Stimulated activated CD8-positive, alpha-beta memory T cell treated with anti-CD3 and anti-CD28 coated beads, Interleukin-4, amount 100 ng/mL, for 24 hours (primary cell): ENCODE measurements at regions not wholly inside any gene's neighbourhood (a gene's known extent, or its start where the extent isn't known, plus 50 kb on each side); places are given as distances from the start of the nearest gene placed in this dataset.

Experiments used
- DNase-seq: peaks from one replicate; pipeline ENCODE4 v3.0.0-alpha.2; 2020; ENCODE audit warnings: low read depth

DNA sequence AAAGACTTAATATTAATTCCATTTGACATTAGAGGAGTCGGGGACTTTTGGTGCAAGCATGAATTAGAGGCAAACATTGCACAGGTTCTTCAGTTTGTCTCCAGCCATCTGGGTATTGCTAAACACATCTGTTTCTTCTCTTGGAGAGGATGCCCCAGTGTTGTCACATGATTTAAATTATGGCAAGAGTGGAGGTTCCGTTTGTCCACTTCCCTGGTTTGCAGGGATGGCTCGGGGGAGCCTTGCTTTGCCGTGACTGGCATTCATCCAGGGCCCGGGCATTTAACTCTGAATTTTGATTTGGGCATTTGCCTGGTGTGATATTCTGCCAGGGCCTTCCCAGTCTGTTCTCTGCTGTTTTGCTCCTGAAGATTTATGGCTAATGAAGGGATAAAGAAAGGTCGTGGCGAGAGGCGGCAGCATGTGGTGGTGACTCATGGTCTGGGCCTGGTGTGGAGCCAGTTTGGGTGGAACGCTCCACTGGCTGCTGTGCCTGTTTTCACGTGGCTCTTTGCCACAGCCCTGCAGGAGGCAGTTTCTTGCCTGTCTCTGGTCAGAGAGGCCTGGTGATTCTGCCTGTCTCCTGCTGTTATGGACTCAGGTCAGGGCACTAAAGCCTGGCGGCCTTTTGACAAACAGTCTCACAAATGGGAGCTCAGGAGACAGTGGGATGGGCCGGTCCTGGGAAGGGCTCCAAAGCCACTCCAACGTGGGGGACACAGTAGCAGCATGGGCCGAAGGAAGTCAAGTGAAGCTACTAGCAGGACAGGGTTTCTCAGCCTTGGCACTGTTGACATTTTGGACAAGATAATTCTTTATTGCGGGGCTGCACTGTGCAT is 99.4 kb upstream of the PGRMC2 start:
- no peak for DNase-seq

DNA sequence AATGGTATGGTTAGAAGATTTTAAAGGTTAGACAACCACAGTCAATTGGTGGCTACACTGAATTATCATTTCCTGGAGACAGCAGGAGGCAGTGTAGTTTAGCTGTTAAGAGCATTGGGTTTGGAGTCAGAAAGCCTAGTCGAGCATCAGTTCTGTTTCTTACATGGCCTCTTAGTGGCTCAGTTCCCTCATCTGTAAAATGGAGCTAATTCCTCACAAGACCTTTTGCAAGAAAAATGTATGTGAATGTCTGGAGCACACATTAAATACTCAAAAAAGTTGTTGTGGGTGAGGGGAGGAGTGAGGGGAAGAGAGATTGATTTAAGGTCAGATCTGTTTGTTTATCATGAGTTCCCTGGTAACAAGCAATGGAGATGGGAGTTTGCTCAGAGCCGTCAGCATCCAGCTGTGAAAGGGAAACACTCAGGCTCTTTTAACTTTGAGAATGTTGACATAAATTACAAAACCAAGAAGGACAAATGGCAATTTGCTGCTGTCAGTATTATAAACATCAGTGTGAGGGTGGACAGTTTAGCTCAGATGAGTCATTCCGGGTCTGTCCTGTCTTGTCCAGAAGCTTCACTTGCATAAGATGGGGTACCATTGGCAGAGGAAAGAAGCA is 98.2 kb upstream of the PGRMC2 start:
- no peak for DNase-seq

DNA sequence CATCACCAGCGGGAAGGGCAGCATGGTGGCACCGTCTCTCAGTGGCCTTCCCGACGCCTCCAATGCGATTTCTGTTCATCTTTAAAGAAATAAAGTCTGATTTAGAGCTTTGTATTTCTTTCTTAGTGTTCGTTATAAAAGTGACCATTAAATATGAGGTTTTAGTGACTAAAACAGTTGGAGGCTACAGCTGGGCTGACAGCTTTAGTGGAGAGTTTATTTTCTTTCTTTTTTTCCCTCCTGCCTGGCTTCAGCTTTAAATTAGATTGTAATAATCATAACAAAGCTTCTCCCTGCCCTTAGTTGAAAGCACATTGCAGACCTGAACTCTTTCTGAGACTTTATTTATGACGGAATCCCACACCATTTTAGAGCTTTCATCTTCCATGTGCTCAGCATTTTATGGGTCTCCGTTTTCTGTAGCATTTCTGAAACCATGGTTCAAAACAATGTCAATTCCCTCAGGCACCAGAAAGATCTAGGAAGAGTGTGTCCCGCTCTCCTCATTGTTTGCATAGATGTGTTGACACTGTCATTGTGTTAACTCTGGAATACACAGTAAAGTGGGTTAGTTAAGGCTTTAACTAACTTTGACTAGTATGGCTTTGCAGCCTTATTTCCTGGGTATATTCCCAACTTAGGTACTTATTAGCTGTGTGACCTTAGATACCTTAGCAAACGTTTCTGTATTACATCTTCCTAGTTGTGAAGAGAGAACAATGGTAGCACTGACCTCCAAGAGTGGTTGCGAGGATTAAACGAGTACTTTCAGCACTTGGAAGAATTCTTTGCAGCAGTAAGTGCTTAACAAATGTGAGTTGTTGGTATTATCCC is 97.4 kb upstream of the PGRMC2 start:
- DNase-seq, result no peak

DNA sequence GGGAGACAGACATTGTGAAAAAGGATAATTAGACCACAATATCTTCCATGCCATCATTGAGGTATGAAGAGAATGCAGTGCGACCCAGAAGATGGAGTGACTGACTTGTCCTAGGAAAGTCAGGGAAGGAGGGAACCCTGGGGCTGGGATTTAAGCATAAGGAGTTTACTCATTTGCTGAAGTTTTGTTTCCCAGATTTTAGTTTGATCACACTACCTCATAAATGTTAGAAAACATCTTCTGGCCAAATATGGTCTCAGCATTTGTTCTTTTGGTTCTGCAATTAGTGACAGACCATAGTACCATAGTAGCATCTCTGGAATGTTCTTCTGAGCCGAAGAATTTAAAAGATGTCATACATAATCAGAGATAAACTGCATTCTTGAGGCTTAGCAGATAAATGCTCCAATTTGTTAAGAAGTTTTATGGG is 96.5 kb upstream of the PGRMC2 start:
- no peak for DNase-seq

DNA sequence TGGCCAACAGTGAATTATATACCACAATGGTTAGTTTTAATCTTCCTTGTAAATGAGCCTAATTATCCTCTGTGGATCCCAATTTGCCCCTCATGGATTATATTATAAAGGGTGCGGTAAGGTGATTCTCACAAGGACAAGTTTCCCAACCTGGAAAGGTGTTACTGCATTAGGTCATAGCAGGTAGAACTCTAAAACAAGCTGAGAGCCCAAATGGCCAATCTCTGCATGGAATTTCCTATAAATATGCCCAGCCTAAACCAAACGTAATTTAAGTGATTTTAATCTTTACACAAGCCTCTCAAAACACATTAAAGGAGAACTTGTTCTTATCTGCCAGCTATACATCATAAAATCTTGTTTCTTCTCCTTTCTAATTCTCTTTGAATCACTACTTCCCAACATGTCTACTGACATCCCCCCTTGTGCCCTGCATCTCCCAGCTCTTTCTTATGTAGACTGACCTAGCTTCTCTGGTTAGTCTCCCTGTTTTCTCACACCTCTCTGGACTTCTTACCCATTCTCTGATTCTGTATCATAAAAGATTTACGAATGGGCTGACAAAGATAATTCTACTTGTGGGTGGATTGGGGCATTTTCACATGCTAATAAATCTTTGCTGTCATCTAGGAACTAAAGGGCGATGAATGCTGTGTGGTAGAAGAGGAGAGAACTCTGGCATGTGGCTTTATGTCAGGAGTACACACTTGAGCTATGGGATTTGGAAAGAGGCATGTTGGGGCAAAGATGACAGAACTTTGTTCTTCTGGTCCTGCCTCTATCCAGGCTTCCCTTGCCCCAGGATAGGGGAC is 94.3 kb upstream of the PGRMC2 start:
- DNase-seq, result no peak

DNA sequence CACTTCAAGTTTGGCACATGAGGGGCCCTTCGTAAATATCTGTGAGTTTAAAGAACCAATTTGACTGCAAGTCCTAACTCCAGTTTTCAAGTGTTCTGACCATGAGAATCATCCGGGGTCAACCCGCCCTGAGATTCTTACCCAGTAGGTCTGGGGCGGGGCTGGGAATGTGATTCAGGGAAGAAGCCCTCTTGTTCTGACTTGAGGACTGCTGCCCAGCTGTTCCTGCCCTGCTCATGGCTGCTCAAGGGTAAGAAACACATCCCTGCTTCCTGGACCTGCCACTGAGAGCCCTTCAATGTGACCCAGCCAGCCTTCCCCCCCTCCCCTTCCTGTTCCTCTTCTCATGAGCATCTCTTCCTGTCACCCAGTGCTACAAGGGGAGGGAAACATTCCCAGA is 92.7 kb upstream of the PGRMC2 start:
- no peak for DNase-seq

DNA sequence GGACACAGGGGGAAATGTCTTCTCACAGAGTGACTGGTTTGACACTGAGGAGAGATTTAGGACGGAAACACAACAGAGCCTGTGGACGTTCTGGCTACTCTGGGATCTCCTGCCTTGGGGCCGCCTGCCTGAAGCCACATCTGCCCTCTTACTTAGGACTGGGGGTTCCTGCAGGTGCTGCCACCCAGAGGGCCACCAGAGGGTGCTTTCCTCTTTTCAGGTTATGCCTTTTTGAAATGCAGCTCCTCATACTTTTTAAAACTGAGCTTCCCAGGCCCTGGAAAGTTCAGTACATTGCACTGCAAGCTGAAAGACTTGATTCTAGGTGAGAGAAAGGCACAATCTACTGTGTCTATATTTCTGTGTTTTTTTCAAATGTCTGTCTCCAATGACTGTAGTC is 92.2 kb upstream of the PGRMC2 start:
- no peak for DNase-seq

DNA sequence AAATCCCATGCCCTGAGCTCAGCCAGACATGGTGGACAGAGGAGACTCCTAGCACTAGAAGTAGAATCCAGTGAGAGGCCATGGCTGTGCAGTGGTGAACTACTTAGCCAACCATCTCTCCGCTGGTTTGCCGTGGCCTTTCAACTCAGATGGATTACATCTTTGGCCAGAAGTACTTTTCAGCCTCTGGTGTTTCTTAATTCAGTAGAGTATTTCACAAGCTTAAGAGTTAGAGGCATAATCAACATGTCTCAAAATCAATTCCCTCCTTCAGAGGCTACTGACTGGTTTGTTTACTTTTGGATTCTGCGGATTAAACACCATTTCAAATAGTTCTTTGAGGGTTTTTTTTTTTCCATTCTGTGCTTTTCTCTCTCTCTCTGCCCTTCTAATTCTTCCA is 91.1 kb upstream of the PGRMC2 start:
- DNase-seq, result no peak

DNA sequence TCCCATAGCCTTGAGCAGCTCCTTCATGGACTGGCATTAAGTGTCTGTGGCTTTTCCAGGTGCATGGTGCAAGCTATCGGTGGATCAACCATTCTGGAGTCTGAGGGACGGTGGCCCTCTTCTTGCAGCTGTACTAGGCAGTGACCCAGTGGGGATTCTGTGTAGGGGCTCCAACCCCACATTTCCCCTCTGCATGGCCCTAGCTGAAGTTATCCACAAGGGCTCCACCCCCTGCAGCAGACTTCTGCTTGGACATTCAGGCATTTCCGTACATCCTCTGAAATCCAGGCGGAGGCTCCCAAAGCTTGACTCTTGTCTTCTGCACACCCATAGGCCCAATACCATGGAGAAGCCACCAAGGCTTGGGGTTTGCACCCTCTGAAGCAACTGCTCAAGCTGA is 89.3 kb upstream of the PGRMC2 start:
- DNase-seq, result no peak

DNA sequence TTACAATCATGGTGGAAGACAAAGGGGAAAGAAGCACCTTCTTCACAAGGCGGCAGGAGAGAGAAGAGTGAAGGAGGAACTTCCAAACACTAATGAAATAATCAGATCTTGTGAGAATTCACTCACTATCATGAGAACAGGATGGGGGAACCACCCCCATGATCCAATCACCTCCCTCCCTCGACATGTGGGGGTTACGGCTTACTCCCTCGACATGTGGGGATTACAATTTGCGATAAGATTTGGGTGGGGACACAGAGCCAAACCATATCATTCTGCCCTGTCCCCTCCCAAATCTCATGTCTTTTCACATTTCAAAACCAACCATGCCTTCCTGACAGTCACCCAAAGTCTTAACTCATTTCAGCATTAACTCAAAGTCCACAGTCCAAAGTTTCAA is 88.7 kb upstream of the PGRMC2 start:
- no peak for DNase-seq

DNA sequence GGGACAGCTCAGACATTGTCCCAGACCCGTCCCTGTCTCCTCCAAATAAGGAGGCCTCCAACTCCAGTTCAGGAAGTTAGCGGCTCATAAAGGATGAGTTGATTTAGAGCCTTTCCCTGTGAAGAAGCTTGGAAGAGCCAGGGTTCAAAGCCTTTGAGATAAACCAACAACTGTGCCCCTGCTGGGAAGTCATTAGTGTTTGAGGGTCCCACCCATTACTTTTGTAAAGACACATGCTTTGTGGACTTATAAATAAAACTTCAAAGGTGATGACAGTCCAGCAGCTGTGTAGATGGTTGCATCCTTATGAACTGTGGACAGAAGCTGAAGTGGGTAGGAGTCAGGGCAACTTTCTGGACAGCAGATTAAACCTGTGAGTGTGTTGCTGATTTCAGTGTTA is 86.0 kb upstream of the PGRMC2 start:
- DNase-seq, result no peak

DNA sequence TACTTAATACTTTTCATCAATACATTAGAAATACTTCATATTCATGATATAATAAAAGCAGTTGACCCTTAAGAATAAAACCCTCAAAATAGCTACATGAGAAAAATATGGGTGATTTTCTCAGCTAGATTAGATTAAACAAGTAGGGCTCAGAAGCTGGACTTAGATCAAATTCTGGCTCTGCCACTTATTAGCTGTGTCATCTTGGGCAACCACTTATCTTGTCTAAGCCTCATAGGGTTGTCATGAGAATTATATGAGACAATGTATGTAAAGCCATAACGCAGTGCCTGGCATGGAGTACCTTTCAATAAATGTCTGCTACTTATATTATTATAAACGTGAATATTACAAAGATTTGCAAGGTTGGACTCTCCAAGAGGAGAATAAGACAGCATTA is 84.3 kb upstream of the PGRMC2 start:
- no peak for DNase-seq

DNA sequence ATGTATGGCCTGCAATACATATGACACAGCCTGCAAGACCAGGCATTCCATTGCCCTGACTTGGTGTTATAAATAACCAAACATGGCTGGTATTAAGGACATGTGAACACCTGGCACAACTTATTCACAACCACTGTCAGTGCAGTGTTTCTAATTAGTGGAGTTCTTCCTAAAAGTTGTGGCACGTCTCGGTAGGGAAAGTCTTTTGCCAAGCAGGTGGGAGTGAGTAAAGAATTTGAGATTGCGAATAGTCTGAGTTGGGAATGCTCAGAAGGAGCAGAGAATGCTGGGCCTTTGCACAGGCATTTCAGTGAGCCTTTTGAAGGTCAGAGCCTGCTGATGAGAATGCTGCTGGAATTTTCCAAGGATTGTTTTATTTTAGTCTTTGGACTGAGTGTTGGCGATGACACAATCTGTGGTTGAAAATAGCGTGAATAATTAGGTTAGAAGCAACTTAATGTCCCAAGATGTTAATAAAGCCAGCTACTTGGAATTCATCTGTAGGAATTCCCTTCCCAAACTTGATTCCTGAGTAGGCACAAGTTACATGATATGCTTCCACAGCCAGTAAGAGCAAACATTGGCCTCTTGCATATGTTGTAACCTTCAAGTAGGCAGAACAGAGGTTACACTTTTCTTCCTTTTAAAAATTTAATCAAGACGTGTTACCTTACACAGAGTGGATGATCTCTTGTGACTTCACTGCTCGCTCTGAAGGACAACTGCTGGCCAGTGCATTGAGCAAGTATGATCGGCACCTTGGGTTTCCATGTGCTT is 83.6 kb upstream of the PGRMC2 start:
- no peak for DNase-seq

DNA sequence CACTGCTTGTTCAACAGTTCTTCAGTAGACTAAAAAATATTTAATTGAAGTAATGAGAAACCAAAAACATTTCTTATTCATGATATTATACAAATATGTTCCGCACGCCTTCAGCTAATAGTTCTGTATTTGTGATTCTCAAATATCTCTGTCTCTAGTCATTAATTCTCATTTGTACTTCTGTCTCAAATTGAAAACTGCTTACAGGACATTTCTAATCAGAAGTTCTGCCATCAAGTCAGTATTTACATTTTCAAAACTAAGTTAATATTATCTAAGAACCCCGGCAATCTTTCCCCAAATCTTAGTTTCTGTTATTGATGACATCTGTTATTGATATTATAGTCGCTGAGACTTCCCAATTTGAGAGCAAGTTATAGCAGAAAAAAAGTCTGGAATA is 78.6 kb upstream of the PGRMC2 start:
- DNase-seq, result no peak

DNA sequence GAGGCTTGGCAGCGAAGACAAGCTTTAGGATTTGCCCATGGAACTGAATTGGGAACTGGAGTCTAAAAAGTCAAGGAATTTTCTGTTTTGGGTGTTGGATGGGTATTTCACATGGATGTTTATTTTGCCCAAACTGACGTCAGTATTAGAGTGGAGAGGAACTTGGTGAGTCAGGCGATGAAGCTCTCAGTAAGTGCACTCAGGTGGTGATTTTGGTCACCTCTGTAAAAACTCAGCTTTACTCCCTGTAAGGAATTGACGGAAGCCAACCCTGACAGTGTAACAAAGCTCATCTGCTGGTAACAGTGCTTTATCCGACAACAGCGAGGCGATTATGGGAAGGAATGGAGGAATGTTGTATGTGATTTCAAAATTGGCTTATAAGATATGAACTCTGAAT is 77.0 kb upstream of the PGRMC2 start:
- no peak for DNase-seq

DNA sequence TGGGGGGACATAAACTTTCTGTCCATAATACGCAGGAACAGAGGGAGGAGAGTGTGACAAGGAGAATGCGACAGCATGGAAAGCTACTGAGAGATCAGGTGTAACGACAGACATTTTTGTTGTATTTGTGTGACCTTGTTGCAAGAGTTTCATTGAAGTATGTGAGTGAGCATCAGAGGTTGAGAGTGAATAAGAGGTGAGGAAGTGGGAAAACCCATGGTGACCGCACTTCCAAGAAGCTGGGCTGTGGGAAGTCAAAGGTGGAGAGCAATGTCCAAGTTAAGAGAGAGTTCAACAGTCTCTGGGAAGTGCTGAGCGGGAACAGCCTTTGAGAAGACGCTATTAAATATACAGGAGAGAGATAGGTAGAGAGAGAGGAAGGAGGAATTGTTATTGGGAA is 76.4 kb upstream of the PGRMC2 start:
- no peak for DNase-seq

DNA sequence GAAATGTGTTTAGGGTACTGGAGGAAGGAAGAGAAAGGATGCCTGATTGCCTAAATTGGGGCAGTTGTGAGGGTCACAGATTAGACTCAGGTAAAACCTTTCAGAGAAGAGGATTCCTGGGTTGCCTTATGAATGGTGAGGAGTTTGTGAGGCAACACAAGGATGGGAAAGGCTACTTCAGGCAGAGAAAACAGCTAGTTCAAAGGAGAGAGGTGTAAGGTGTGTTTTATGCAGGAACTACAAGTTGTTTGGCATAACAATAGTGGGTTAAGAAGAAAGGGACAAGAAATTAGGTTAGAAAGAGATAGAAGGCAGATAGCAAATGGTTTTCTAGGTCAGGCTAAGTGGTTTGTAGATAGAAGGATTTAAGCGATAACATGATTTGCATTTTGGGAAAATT is 75.1 kb upstream of the PGRMC2 start:
- no peak for DNase-seq

DNA sequence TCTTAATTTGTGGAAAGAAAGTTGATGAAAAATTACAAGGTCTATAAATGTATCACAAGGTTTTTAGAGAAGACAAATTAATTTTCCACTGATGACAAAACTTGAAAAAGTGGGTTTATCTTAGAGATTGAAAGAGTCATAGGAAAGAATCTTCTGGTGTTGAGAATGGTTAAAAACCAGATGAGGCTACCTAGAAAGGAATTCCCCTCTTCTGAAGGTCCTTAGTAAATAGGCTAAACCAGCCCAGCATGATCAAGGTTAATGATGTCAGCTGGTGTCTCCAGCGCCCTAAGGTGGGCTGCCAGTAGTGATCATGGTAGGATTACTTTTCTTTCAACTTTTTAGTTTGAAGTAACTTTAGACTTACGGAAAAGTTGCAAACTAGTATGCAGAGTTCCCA is 71.8 kb upstream of the PGRMC2 start:
- no peak for DNase-seq

DNA sequence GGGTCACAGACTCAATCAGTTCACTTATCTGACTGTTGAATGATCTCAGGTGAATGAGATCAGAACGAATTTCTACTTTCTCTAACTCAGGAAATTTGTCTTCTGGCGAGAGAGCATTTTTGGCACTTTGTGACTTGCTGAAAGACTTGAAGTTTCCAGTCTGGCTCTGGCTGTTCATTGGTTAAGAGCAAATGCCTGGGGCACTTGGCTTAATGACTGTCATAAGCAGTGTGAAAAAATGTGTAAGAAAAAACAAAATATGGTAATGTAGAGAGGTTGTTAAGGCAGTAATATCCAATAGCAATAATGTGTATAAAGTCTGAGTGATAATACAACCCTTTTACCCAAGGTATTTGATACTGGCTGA is 71.3 kb upstream of the PGRMC2 start:
- DNase-seq, result no peak

DNA sequence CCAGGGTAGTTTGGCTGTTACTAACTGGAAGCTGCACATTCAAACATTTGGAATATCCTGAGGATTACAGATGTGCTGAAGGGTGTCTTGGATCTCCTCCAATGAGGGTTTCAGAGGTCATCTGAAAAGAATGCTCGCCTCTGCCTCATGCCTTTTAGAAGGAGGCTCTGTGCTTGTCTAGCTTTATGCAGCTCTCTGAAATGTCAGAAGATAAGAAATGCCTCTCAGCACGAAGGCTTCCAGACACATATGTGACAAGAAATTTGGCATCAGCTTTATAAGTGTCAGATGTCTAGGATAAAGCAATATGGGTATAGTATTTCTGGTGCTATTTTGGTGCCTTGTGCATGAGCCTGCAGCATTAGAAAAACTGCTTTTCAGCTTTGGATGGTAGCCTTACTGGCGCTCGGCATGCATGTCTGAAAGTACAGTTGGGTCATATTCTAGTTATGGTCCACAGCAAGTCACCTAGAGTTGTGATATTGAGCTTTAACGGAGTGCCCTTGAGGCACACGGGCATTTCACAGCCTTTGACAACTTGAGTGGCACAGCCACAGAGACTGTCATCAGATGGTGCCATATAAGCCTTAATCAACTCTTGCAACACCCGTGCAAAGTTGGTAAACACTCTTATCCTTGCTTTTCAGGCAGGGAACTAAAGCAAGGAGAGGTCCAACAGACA is 70.8 kb upstream of the PGRMC2 start:
- no peak for DNase-seq

DNA sequence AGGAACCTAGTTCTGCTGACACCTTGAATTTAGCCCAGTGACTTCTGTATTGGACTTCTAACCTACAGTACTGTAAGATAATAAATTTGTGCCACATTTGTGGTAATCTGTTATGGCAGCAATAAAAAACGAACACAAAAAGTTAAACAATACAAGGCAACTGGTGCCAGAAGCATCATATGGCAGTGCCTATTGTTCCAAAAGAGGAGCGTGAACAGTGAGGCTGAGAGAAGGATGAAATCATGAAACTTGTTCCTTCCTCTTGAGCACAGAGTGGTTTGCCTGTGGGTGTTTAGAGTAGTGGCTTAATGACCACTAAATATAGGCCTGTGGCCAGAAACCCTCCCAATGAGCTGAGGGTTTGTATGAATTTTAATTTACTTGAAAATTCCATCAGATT is 69.7 kb upstream of the PGRMC2 start:
- DNase-seq, result no peak
